ENCODE measurements at regions not wholly inside any gene's neighbourhood (a gene's known extent, or its start where the extent isn't known, plus 50 kb on each side); places are given as distances from the start of the nearest gene placed in this dataset.
"Not testable (repeated sequence)": the region's sequence is repeated elsewhere in the genome, so short reads cannot be mapped to it uniquely, and the experiment has no call there.

GRCh38 chr15:83335542-83335941 lies 51.1 kb upstream of the BNC1 start:
- DNase-seq: not testable (repeated sequence)

- no peak for DNase-seq
Measured at GRCh38 chr15:83339396-83339795, 54.9 kb upstream of the BNC1 start.

- DNase-seq: no peak
Measured at GRCh38 chr15:83340087-83340486, 55.6 kb upstream of the BNC1 start.

GRCh38 chr15:83346342-83346741 lies 61.9 kb upstream of the BNC1 start:
- DNase-seq: no peak

- no peak for DNase-seq
Measured at GRCh38 chr15:83352119-83352518, 67.7 kb upstream of the BNC1 start.

GRCh38 chr15:83356501-83357399 lies 72.3 kb upstream of the BNC1 start:
- peak; percentile 13 for DNase-seq

- no peak for DNase-seq
Measured at GRCh38 chr15:83358972-83359564, 74.6 kb upstream of the BNC1 start.

- DNase-seq: no peak
Measured at GRCh38 chr15:83362706-83363105, 78.2 kb upstream of the BNC1 start.

GRCh38 chr15:83364501-83364900 lies 80.0 kb upstream of the BNC1 start:
- no peak for DNase-seq

GRCh38 chr15:83365370-83365938 lies 81.0 kb upstream of the BNC1 start:
- peak; percentile 71 for DNase-seq

GRCh38 chr15:83372434-83372891 lies 74.7 kb upstream of the SH3GL3 start:
- peak; percentile 11 for DNase-seq

GRCh38 chr15:83378921-83379578 lies 68.1 kb upstream of the SH3GL3 start:
- DNase-seq: no peak

GRCh38 chr15:83379579-83379959 lies 67.6 kb upstream of the SH3GL3 start:
- no peak for DNase-seq

GRCh38 chr15:83380059-83380458 lies 67.1 kb upstream of the SH3GL3 start:
- DNase-seq: no peak

- peak; percentile 68 for DNase-seq
Measured at GRCh38 chr15:83380682-83381081, 66.5 kb upstream of the SH3GL3 start.

- not testable (repeated sequence) for DNase-seq
Measured at GRCh38 chr15:83383608-83384139, 63.5 kb upstream of the SH3GL3 start.

- no peak for DNase-seq
Measured at GRCh38 chr15:83396101-83396500, 51.0 kb upstream of the SH3GL3 start.
